ENCODE measurements at regions not wholly inside any gene's neighbourhood (a gene's known extent, or its start where the extent isn't known, plus 50 kb on each side); places are given as distances from the start of the nearest gene placed in this dataset.
A peak's percentile ranks its signal among the peaks of the same experiment; 100 is the strongest.

DNA sequence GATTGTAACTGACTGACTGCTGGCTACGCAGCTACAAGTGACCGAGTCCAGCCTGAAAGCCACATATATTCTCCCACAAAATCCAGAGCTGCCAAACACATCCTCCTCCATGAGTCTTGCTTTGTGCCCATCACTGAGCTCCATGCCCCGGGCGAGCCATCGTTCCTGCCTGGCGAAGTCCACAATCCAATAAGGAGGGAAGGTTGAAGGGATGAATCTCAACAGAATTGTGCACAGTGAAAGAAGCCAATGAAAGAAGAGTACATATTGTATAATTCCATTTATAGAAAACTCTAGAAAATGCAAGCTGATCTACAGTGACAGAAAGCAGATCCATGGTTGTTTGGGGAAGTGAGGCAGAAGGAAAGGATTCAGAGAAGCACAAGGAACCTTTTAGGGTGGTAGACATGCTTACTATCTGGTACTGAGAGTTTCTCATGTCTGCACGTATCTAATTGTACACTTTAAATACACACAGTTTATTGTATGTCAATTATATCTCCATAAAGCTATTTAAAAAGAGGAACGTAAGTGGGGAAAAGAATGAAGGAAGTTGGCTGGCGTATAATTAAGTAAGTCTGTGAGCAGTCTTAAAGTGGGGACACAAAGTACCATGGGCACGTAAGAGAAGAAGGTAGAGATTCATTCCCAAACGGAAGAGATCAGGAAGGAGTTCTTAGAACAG, 115.9 kb upstream of the JUN start:
- Histone ChIP-seq H3K14ac (ENCODE audit: insufficient read length) (no peak overlapping the region), H3K27ac (ENCODE audit: low read depth, low read length) (no peak overlapping the region), H3K79me1 (ENCODE audit: low read depth, low read length) (no peaks in the 10 kb centered on the region), H3K4ac (replicated peaks; ENCODE audit: insufficient read length, low read depth, low read length) (no peak overlapping the region), H4K8ac (ENCODE audit: extremely low read depth, insufficient read depth, low read length) (no peak overlapping the region), H2BK120ac (replicated peaks; ENCODE audit: low read depth, low read length) (no peak overlapping the region), H2AFZ (ENCODE audit: low read length) (no peak overlapping the region), H4K20me1 (replicated peaks in 1 of 2; ENCODE audit: control insufficient read depth in 1 of 2, insufficient read depth in 2 of 2, low read length in 2 of 2) (no peaks in the 10 kb centered on the region), H4K91ac (replicated peaks; ENCODE audit: insufficient read length, low read length) (peak overlapping the region; percentile 52), H3K23me2 (ENCODE audit: low read depth, low read length) (peaks cover 2% of the 10 kb centered on the region; the same call in 1 of the 2 replicates), H3K4me1 (replicated peaks in 1 of 4; ENCODE audit: control insufficient read depth in 3 of 4, insufficient read depth in 4 of 4, low read length in 3 of 4) (peaks cover 0 to 7% (median 3%) of the 10 kb centered on the region in 4 experiments; a peak in 3 of 7 replicates), H3K36me3 (ENCODE audit: control insufficient read depth in 2 of 4, insufficient read depth in 4 of 4, low read length in 3 of 4) (no peaks in the 10 kb centered on the region), H3K18ac (ENCODE audit: extremely low read depth, low read length) (no peak overlapping the region), H3K23ac (ENCODE audit: insufficient read length) (no peak overlapping the region), H2BK20ac (ENCODE audit: low read length) (0 out of 2 replicates have a peak overlapping the region, but pooled peaks have one; percentile 56), H3K4me2 (ENCODE audit: insufficient read depth in 1 of 2, low read depth in 2 of 2, low read length in 2 of 2) (no peak overlapping the region), H3K56ac (replicated peaks; ENCODE audit: insufficient read length, low read depth, low read length) (no peak overlapping the region), H3K4me3 (ENCODE audit: extremely low read depth in 1 of 4, insufficient read depth in 2 of 4, low read depth in 3 of 4, low read length in 4 of 4) (no peak overlapping the region), H2BK5ac (ENCODE audit: low read depth, low read length) (no peak overlapping the region), H2AK5ac (ENCODE audit: low read depth, low read length) (no peak overlapping the region), H2BK12ac (ENCODE audit: low read depth, low read length) (no peak overlapping the region), H3K9ac (replicated peaks in 1 of 4; ENCODE audit: extremely low read depth in 1 of 4, low read depth in 3 of 4, low read length in 3 of 4) (no peak overlapping the region), H3K9me3 (ENCODE audit: insufficient read depth in 2 of 2, low read depth in 1 of 2, low read length in 1 of 2) (no peaks in the 10 kb centered on the region), H2BK15ac (ENCODE audit: low read length) (no peak overlapping the region), H3K27me3 (replicated peaks in 1 of 4; ENCODE audit: control insufficient read depth in 3 of 4, extremely low read depth in 1 of 4, insufficient read depth in 3 of 4, low read length in 3 of 4) (peaks cover 0 to 4% (median 0%) of the 10 kb centered on the region in 4 experiments; a peak in 2 of 7 replicates), H3K79me2 (ENCODE audit: control insufficient read depth in 1 of 2, insufficient read depth in 2 of 2, low read length in 2 of 2) (no peaks in the 10 kb centered on the region), H4K5ac (ENCODE audit: insufficient read length, low read depth, low read length) (no peak overlapping the region)
- TF ChIP-seq, protein P1, sequence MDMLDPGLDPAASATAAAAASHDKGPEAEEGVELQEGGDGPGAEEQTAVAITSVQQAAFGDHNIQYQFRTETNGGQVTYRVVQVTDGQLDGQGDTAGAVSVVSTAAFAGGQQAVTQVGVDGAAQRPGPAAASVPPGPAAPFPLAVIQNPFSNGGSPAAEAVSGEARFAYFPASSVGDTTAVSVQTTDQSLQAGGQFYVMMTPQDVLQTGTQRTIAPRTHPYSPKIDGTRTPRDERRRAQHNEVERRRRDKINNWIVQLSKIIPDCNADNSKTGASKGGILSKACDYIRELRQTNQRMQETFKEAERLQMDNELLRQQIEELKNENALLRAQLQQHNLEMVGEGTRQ (IDR thresholded peaks at IDR 0.05; ENCODE audit: low read length): no peak
- no peak for TF ChIP-seq KDM5A (IDR thresholded peaks at IDR 0.05; ENCODE audit: low read length)
- no peak for TF ChIP-seq EP300 (IDR thresholded peaks at IDR 0.05; ENCODE audit: borderline replicate concordance in 1 of 2, low read depth in 2 of 2, low read length in 2 of 2)
- no peak for TF ChIP-seq GABPA (IDR thresholded peaks at IDR 0.05; ENCODE audit: borderline replicate concordance, insufficient read depth, low read length)
- FAIRE-seq: no peak
- CTCF ChIA-PET (ENCODE audit: partially characterized antibody): interaction anchor here (0.5 to 3.1 kb wide), 2 partner anchors 9 to 79 kb away, joined by 3 to 21 read pairs; no protein-coding TSS in a partner anchor
- 90% methylated on average over 11 of the region's 11 CpGs; no CpG with 5 or more reads in 1 of the 2 experiments for WGBS, 2 experiments (ENCODE audit: extremely low coverage in 1 of 2, insufficient coverage in 1 of 2, insufficient read length in 1 of 2, insufficient replicate concordance in 2 of 2, low coverage in 1 of 2, low lambda C conversion rate in 2 of 2, missing lambda C conversion rate in 1 of 2)
- DNase-seq (ENCODE audit: low read depth in 1 of 2, low spot score in 2 of 2): no peak
- POLR2A ChIA-PET (ENCODE audit: partially characterized antibody): no interaction called here

All from H1 (cell line).